Fibroblast of skin of right biceps (primary cell): ENCODE measurements at regions not wholly inside any gene's neighbourhood (a gene's known extent, or its start where the extent isn't known, plus 50 kb on each side); places are given as distances from the start of the nearest gene placed in this dataset.
A peak's percentile ranks its signal among the peaks of the same experiment; 100 is the strongest.

Experiments
- DNase-seq: peaks from one replicate; pipeline ENCODE4 v3.0.0-alpha.2; 2013

- no peak for DNase-seq
These were observed 294.6 kb downstream of the RPLP1 start for GRCh38 chr15:69747193-69747592.

GRCh38 chr15:69748131-69748530, 295.5 kb downstream of the RPLP1 start:
- no peak for DNase-seq

- no peak for DNase-seq
These were observed 296.1 kb downstream of the RPLP1 start for GRCh38 chr15:69748576-69749185.

GRCh38 chr15:69749274-69749673, 296.7 kb downstream of the RPLP1 start:
- no peak for DNase-seq

GRCh38 chr15:69749797-69750196, 297.2 kb downstream of the RPLP1 start:
- no peak for DNase-seq

- no peak for DNase-seq
These were observed 297.6 kb downstream of the RPLP1 start for GRCh38 chr15:69750253-69750652.

- no peak for DNase-seq
These were observed 298.5 kb downstream of the RPLP1 start for GRCh38 chr15:69751147-69751546.

- peak; percentile 62 for DNase-seq
These were observed 298.9 kb downstream of the RPLP1 start for GRCh38 chr15:69751566-69751965.

GRCh38 chr15:69753867-69754266, 301.2 kb downstream of the RPLP1 start:
- DNase-seq = no peak

- DNase-seq = no peak
These were observed 301.7 kb downstream of the RPLP1 start for GRCh38 chr15:69754313-69754712.

- peak; percentile 64 for DNase-seq
These were observed 303.1 kb downstream of the RPLP1 start for GRCh38 chr15:69755551-69756310.

GRCh38 chr15:69756440-69756839, 303.8 kb downstream of the RPLP1 start:
- no peak for DNase-seq

GRCh38 chr15:69757186-69757585, 304.6 kb downstream of the RPLP1 start:
- DNase-seq = peak; percentile 22

- peak; percentile 43 for DNase-seq
These were observed 305.7 kb downstream of the RPLP1 start for GRCh38 chr15:69758291-69758771.

- DNase-seq = peak; percentile 83
These were observed 306.5 kb downstream of the RPLP1 start for GRCh38 chr15:69758810-69759790.

GRCh38 chr15:69760258-69760845, 307.7 kb downstream of the RPLP1 start:
- DNase-seq = peak; percentile 47

GRCh38 chr15:69760890-69761568, 308.4 kb downstream of the RPLP1 start:
- peak; percentile 99 for DNase-seq

GRCh38 chr15:69762373-69763148, 309.9 kb downstream of the RPLP1 start:
- peak; percentile 25 for DNase-seq

GRCh38 chr15:69763831-69764230, 311.2 kb downstream of the RPLP1 start:
- no peak for DNase-seq

- no peak for DNase-seq
These were observed 313.5 kb downstream of the RPLP1 start for GRCh38 chr15:69766156-69766555.

GRCh38 chr15:69767191-69767590, 314.6 kb downstream of the RPLP1 start:
- no peak for DNase-seq
